H9 (cell line): ENCODE measurements at regions not wholly inside any gene's neighbourhood (a gene's known extent, or its start where the extent isn't known, plus 50 kb on each side); places are given as distances from the start of the nearest gene placed in this dataset.

Source experiments
- DNase-seq: peaks from one replicate; pipeline ENCODE4 v3.0.0-alpha.2; 2017
- H2AFZ ChIP-seq: one replicate; pipeline ENCODE4 v1.6.1; 2013; ENCODE audit warnings: mild to moderate bottlenecking, low read length, control low read depth, moderate library complexity
- H2AK5ac ChIP-seq: 2 replicates; pipeline ENCODE4 v1.6.1; 2013; ENCODE audit warnings: low read length, control low read depth, mixed read lengths; ENCODE audit not compliant: insufficient read length
- H2BK120ac ChIP-seq: one replicate; pipeline ENCODE4 v1.6.1; 2013; ENCODE audit warnings: low read depth, mild to moderate bottlenecking, low read length, control low read depth, inconsistent platforms; ENCODE audit not compliant: poor library complexity, severe bottlenecking
- H2BK12ac ChIP-seq: 2 replicates; pipeline ENCODE4 v1.6.1; 2013; ENCODE audit warnings: low read length, control low read depth, mixed read lengths, low read depth; ENCODE audit not compliant: insufficient read length
- H2BK15ac ChIP-seq: 2 replicates; pipeline ENCODE4 v1.6.1; 2013; ENCODE audit warnings: low read depth, low read length, control low read depth
- H2BK20ac ChIP-seq: one replicate; pipeline ENCODE4 v1.6.1; 2013; ENCODE audit warnings: low read depth, mild to moderate bottlenecking, low read length, control low read depth, inconsistent platforms; ENCODE audit not compliant: poor library complexity, severe bottlenecking
- H2BK5ac ChIP-seq: 2 replicates; pipeline ENCODE4 v1.6.1; 2013; ENCODE audit warnings: low read length, control low read depth, mixed read lengths; ENCODE audit not compliant: insufficient read length
- H3K14ac ChIP-seq: 2 replicates; pipeline ENCODE4 v1.6.1; 2013; ENCODE audit warnings: low read length, control low read depth; ENCODE audit not compliant: insufficient read depth
- H3K18ac ChIP-seq: 2 replicates; pipeline ENCODE4 v1.6.1; 2013; ENCODE audit warnings: low read depth, mild to moderate bottlenecking, mixed read lengths, low read length, control low read depth; ENCODE audit not compliant: insufficient read length
- H3K23ac ChIP-seq: 2 replicates; pipeline ENCODE4 v1.6.1; 2013; ENCODE audit warnings: low read length, control low read depth, mixed read lengths, low read depth; ENCODE audit not compliant: insufficient read length
- H3K23me2 ChIP-seq: 2 replicates; pipeline ENCODE4 v1.6.1; 2013; ENCODE audit warnings: low read depth, mild to moderate bottlenecking, mixed read lengths, low read length, control low read depth; ENCODE audit not compliant: insufficient read length, poor library complexity, severe bottlenecking
- H3K27ac ChIP-seq: 2 replicates; pipeline ENCODE4 v1.5.1; 2013; ENCODE audit warnings: low read length, control low read depth, mixed read lengths, low read depth; ENCODE audit not compliant: insufficient read length
- H3K27me3 ChIP-seq: 2 replicates; pipeline ENCODE4 v1.6.1; 2013; ENCODE audit warnings: low read length, control low read depth, inconsistent platforms; ENCODE audit not compliant: insufficient read depth
- H3K4ac ChIP-seq: 2 replicates; pipeline ENCODE4 v1.6.1; 2013; ENCODE audit warnings: low read depth, mild to moderate bottlenecking, control low read depth, inconsistent platforms, low read length, moderate library complexity
- H3K4me1 ChIP-seq: 2 replicates; pipeline ENCODE4 v1.6.1; 2013; ENCODE audit warnings: low read length, control low read depth, inconsistent platforms; ENCODE audit not compliant: insufficient read depth
- H3K4me2 ChIP-seq: 2 replicates; pipeline ENCODE4 v1.6.1; 2013; ENCODE audit warnings: low read length, control low read depth, mixed read lengths; ENCODE audit not compliant: insufficient read length, insufficient read depth
- H3K56ac ChIP-seq: 2 replicates; pipeline ENCODE4 v1.6.1; 2013; ENCODE audit warnings: low read depth, mild to moderate bottlenecking, mixed read lengths, low read length, control low read depth; ENCODE audit not compliant: insufficient read length
- H3K79me1 ChIP-seq: 2 replicates; pipeline ENCODE4 v1.6.1; 2013; ENCODE audit warnings: low read depth, mild to moderate bottlenecking, moderate library complexity, low read length, control low read depth, inconsistent platforms; ENCODE audit not compliant: insufficient read depth, poor library complexity, severe bottlenecking
- H3K79me2 ChIP-seq: 2 replicates; pipeline ENCODE4 v1.6.1; 2013; ENCODE audit warnings: low read length, control low read depth, inconsistent platforms; ENCODE audit not compliant: insufficient read depth
- H3K9ac ChIP-seq: 2 replicates; pipeline ENCODE4 v1.6.1; 2013; ENCODE audit warnings: low read length, control low read depth, mixed read lengths; ENCODE audit not compliant: insufficient read length; ENCODE audit errors: extremely low read depth
- H3K9me3 ChIP-seq: one replicate; pipeline ENCODE4 v1.6.1; 2013; ENCODE audit warnings: low read depth, low read length, inconsistent platforms; ENCODE audit not compliant: control insufficient read depth
- H3T11ph ChIP-seq: one replicate; pipeline ENCODE4 v1.6.1; 2013; ENCODE audit warnings: mild to moderate bottlenecking, low read length, control low read depth, inconsistent platforms
- H4K20me1 ChIP-seq: one replicate; pipeline ENCODE4 v1.6.1; 2013; ENCODE audit not compliant: control insufficient read depth, insufficient read length, insufficient read depth
- H4K5ac ChIP-seq: 2 replicates; pipeline ENCODE4 v1.6.1; 2013; ENCODE audit warnings: low read depth, mild to moderate bottlenecking, mixed read lengths, low read length, control low read depth; ENCODE audit not compliant: insufficient read length
- H4K8ac ChIP-seq: replicated peaks from 2 replicates; pipeline ENCODE4 v1.6.1; 2013; ENCODE audit warnings: low read length, control low read depth, mixed read lengths, low read depth; ENCODE audit not compliant: insufficient read length
- H4K91ac ChIP-seq: 2 replicates; pipeline ENCODE4 v1.6.1; 2013; ENCODE audit warnings: low read depth, mild to moderate bottlenecking, moderate library complexity, mixed read lengths, low read length, control low read depth; ENCODE audit not compliant: insufficient read length
- H3K27ac Mint-ChIP-seq, 3 experiments: 2 replicates in 2 of 3; 3 replicates in 1 of 3; pipeline ENCODE4 v1.8.0; 2020 to 2021; ENCODE audit warnings: mixed read lengths in 3 of 3, mild to moderate bottlenecking in 1 of 3, moderate library complexity in 1 of 3
- H3K27me3 Mint-ChIP-seq: 2 replicates; pipeline ENCODE4 v1.8.0; 2021; ENCODE audit warnings: low read depth, mild to moderate bottlenecking, moderate library complexity, mixed read lengths
- H3K36me3 Mint-ChIP-seq, 3 experiments: 2 replicates in 2 of 3; 3 replicates in 1 of 3; pipeline ENCODE4 v1.8.0; 2020 to 2021; ENCODE audit warnings: low read depth in 3 of 3, mixed read lengths in 3 of 3; ENCODE audit not compliant: insufficient read depth in 1 of 3
- H3K4me1 Mint-ChIP-seq, 2 experiments: 2 replicates each; pipeline ENCODE4 v1.8.0; 2020; ENCODE audit warnings: mixed read lengths in 2 of 2
- H3K4me3 Mint-ChIP-seq, 2 experiments: 2 replicates in 1 of 2; 3 replicates in 1 of 2; pipeline ENCODE4 v1.8.0; 2020 to 2021; ENCODE audit warnings: mild to moderate bottlenecking in 2 of 2, mixed read lengths in 2 of 2, moderate library complexity in 1 of 2
- H3K9me3 Mint-ChIP-seq, 2 experiments: 2 replicates in 1 of 2; 3 replicates in 1 of 2; pipeline ENCODE4 v1.8.0; 2020; ENCODE audit warnings: mild to moderate bottlenecking in 2 of 2, mixed read lengths in 2 of 2, moderate library complexity in 1 of 2
- WGBS: extraction: QIAGEN DNeasy Blood & Tissue Kit; methylation state at CpG from one replicate; pipeline ENCODE4 v1.1.7; 2013; ENCODE audit warnings: missing lambda C conversion rate, low lambda C conversion rate, mixed read lengths; ENCODE audit not compliant: insufficient read length; ENCODE audit errors: extremely low coverage; 5-methylcytosine and 5-hydroxymethylcytosine counted together
- TF ChIP-seq, protein P1 (sequence below): fragments of 200-600 bp; sonication (generic); conservative IDR thresholded peaks from 3 replicates; pipeline ENCODE4 v1.8.0; 2021; ENCODE audit warnings: antibody characterized with exemption, mild to moderate bottlenecking

DNA sequence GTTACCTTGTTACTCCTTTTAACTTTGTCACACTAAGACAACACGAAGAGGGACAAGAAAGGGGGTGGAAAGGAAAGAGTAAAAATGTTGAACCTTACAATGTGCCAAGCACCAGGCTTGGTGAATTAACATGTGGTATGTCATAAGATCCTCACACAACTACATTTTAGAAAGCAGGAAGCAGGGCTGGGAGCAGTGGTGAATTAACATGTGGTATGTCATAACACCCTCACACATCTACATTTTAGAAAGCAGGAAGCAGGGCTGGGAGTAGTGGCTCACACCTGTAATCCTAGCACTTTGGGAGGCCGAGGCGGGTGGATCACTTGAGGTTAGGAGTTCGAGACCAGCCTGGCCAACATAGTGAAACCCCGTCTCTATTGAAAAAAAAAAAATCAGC is 159.3 kb upstream of the CHAC2 start:
- Histone ChIP-seq H3K9ac (no peak overlapping the region), H3K23me2 (no peaks in the 10 kb centered on the region), H2BK20ac (no peak overlapping the region), H3K9me3 (no peaks in the 10 kb centered on the region), H2BK15ac (no peak overlapping the region), H2AK5ac (no peak overlapping the region), H3K27ac (no peak overlapping the region), H4K5ac (no peak overlapping the region), H2BK5ac (no peak overlapping the region), H3K4ac (no peak overlapping the region), H2BK120ac (no peak overlapping the region), H4K91ac (no peak overlapping the region), H3K23ac (no peak overlapping the region), H3K4me2 (no peak overlapping the region), H3T11ph (no peak overlapping the region), H3K4me1 (no peaks in the 10 kb centered on the region), H2AFZ (no peak overlapping the region), H3K79me1 (no peaks in the 10 kb centered on the region), H3K79me2 (no peaks in the 10 kb centered on the region), H3K27me3 (no peaks in the 10 kb centered on the region), H3K56ac (no peak overlapping the region), H3K18ac (no peak overlapping the region), H3K14ac (no peak overlapping the region), H4K20me1 (no peaks in the 10 kb centered on the region), H4K8ac (no peak overlapping the region), H2BK12ac (no peak overlapping the region)
- TF ChIP-seq, protein P1, sequence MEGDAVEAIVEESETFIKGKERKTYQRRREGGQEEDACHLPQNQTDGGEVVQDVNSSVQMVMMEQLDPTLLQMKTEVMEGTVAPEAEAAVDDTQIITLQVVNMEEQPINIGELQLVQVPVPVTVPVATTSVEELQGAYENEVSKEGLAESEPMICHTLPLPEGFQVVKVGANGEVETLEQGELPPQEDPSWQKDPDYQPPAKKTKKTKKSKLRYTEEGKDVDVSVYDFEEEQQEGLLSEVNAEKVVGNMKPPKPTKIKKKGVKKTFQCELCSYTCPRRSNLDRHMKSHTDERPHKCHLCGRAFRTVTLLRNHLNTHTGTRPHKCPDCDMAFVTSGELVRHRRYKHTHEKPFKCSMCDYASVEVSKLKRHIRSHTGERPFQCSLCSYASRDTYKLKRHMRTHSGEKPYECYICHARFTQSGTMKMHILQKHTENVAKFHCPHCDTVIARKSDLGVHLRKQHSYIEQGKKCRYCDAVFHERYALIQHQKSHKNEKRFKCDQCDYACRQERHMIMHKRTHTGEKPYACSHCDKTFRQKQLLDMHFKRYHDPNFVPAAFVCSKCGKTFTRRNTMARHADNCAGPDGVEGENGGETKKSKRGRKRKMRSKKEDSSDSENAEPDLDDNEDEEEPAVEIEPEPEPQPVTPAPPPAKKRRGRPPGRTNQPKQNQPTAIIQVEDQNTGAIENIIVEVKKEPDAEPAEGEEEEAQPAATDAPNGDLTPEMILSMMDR = no peak
- Mint-ChIP-seq H3K9me3 (peaks cover 0 to under 1% of the 10 kb centered on the region in 2 experiments; a peak in 1 of 5 replicates), H3K27ac (no peak overlapping the region), H3K36me3 (no peaks in the 10 kb centered on the region), H3K27me3 (no peaks in the 10 kb centered on the region), H3K4me3 (no peak overlapping the region), H3K4me1 (peaks cover 0 to 4% of the 10 kb centered on the region in 2 experiments; a peak in 1 of 4 replicates)
- no peak for DNase-seq
- no CpG with 5 or more reads among the region's 5 CpGs for WGBS
